ENCODE measurements at regions not wholly inside any gene's neighbourhood (a gene's known extent, or its start where the extent isn't known, plus 50 kb on each side); places are given as distances from the start of the nearest gene placed in this dataset.

DNA sequence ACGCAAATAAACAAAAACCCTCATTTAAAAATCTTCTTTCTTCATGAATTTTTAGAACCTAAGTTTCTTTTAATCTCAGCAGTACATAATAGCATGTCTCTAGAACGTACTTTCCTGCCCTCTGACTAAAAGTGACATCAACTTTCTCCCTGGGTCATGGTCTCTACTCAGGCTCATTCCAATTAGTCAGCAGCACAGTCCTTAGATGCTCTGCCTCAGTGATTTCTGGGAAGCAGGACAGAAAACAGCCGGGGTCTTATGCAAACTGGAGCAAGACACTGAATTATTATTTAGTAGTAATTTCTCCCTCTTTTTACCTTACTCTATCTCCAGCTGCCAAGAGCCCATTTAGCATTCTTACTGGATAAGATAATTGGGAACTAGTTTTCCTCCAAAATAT, 365.2 kb downstream of the TUSC7 start:
- no peak for DNase-seq (ENCODE audit: low read depth in 3 of 3)

DNA sequence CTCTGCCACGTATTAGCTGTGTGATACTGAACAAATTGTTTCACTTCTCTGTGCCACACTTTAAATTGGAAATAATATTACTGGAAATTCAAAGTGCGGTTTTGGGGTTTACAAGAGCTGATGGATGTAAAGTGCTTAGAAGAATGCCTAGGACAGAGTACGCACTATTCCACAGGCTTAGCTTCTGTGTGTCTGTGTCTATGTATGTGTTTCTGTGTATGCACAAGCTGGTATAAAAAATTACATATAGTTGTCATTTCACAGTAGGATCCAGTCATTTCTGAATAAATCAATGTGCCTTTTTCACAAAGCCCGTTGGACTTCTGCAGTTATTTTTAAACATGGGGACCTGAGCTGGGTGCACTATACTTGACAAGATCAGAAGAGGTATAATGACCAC, 370.4 kb downstream of the TUSC7 start:
- no peak for DNase-seq (ENCODE audit: low read depth in 3 of 3)

DNA sequence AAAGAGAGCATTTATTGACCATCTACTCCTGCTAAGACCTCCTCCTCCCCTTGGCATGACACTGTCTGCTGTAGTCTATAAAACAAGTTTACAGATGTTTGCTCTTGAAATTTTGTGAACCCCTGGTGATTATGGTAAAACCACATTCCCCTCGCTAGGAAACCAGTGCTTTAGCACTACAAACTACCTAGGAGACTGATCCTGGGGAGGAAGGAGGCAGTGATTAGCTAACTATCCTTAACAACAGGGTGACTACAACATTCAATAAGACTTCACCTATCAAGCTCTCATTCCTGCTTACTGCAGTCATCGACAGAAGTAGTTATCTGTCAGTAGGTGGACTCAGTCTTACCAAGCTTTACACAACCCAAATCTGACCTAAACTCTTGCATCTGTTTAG, 371.3 kb downstream of the TUSC7 start:
- DNase-seq (ENCODE audit: low read depth in 3 of 3), result no peak

DNA sequence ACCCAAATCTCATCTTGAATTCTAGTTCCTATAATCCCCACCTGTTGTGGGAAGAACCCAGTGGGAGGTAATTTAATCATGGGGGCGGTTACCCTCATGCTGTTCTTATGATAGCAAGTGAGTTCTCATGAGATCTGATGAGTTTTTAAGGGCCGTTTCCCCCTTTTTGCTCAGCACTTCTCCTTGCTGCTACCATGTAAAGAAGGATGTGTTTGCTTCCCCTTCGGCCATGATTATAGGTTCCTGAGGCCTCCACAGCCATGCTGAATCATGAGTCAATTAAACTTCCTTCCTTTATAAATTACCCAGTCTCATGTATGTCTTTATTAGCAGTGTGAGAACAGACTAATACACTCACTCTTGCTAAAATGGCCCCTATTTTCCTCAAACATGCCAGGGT, 374.7 kb downstream of the TUSC7 start:
- no peak for DNase-seq (ENCODE audit: low read depth in 3 of 3)

DNA sequence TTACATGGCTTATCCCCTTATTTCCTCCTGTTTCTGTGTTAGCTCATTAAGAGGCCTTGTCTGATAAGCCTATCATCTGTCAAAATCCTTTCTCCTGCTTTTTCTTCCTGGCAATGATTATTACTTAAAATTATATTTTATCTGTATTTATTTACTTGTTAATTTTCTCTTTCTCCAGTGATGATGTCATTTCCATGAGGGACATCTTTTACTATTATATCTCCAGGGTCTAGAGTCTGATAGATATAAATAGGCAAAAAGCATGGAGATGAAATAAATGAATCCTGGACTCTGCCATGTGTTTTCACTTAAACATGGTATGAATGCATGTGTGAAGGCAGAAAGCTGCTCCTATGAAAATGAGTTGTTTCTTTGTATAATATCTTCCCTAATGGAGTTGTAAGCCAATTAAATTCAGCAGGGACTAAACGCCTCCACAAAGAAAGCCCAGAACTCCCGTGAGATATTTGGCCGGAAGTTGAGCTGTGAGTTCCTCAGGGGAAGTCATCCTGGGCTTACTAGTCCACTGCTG, 375.2 kb downstream of the TUSC7 start:
- no peak for DNase-seq (ENCODE audit: low read depth in 3 of 3)

DNA sequence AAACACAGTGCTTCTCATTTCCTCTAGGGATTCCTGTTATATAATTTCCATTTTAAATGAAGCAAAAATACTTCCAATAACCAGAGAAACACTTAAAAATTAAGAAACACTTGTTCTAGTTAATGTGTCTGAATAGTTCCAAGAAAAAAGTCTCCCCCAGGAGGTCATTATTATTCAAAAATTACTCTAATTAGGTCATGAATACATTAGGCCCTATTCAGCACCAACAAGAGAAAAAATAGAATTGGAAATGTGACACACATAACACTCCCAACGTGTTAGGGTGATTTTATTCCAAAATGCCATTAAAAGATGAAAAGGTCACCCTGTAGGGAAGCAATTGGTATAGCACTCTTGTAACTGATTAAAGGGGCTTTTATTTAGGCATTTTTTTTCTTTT, 382.1 kb downstream of the TUSC7 start:
- DNase-seq (ENCODE audit: low read depth in 3 of 3), result no peak

DNA sequence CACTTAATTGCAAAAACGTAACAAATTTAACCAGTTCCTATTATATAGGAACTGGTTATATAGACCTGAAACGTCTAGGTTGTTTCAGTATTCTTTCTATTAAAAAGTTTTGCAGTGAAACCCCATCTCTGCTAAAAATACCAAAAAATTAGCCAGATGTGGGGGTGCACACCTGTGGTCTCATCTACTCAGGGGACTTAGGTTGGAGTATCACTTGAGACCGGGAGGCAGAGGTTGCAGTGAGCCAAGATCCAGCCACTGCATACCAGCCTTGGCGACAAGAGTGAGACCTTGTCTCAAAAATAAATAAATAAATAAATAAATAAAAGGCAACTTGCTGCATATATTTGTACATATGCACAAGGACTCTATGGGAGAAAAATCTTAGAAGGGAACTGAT, 387.0 kb downstream of the TUSC7 start:
- no peak for DNase-seq (ENCODE audit: low read depth in 3 of 3)

DNA sequence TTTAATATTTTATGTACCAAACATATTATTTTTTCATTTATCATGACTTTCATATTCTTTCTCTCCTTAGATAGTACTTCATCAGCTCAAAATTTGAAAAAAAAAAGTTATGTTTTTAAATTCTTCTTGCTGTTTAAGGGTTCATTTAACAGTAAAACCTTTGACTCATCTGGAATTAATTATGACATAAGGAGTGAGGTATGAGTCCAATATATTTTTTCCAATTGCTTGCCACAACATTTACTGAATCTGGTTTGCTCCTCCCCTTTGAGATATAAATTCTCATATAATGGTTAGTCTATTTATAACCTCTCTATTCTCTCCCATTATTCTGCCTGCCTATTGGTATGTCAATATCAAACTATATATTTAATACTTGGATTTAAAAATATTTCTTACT, 387.8 kb downstream of the TUSC7 start:
- DNase-seq (ENCODE audit: low read depth in 3 of 3), result no peak

DNA sequence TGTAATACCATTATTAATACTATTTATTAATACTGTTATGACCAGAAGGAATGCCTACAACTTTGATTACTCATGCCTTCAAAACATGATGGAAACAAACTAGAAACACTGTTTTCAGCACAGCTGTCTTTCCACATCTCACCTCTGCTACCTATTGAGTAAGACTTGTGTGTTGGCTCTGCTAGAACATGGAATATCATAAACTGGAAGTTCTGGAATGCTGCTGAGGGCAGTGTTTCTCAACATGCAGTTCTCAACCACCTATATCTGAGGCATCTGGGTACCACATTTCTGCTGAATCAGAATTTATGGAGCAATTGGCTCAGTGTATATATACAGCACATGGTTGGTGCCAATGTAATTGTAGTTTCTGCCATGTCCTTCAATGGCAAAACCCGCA, 392.1 kb downstream of the TUSC7 start:
- no peak for DNase-seq (ENCODE audit: low read depth in 3 of 3)

DNA sequence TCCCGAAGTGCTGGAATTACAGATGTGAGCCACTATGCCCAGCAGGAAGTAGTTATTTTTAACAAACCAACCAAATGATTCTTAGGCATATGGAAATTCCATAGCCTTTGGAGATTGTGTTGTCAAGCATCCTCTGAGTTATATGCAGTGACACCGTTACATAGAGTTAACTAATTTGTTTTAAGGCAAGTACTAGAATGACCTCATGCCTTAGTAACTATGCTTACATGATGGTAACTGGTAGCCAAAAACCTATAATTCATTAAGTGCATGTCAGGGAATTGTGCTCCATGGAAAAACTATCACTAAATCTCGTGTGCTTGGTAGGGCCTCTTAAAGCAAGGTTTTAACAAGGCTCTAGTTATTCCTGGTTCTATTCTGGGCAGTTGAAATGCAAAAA, 392.8 kb downstream of the TUSC7 start:
- no peak for DNase-seq (ENCODE audit: low read depth in 3 of 3)

DNA sequence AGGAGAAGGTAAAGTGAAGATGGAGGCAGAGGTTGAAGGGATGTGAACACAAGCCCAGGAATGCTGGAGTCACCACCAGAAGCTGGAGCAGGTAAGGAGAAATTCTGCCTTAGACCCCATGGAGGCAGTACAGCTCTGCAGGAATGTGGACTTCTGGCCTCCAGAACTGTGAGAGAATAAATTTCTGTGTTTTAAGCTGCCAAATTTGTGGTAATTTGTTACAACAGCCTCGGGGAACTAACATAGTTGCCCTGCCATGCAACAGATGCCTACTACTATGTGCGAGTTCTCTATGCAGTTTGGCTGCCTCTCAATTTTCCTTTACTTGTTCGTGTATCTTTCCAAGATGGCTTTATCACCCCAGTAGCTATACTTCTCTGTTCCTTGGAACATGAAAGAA, 394.1 kb downstream of the TUSC7 start:
- no peak for DNase-seq (ENCODE audit: low read depth in 3 of 3)

DNA sequence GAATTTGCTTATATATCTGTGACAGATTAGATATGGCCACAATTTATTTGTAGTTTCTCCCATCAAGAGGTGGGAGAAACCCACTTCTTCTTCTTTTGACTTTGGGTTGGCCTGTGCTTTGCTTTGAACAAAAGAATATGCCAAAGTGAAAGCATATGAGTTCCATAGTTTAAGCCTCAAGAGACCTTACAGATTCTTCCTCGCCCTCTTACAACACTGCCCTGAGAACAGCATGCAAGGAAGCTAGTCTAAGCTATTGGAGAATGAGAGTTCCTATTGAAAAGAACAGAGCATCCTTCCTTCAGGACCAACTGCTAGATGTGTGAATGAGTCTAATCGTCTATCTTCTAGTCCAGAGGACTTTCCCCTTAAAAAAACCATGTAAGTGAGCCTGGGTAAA, 394.8 kb downstream of the TUSC7 start:
- DNase-seq (ENCODE audit: low read depth in 3 of 3), result no peak

DNA sequence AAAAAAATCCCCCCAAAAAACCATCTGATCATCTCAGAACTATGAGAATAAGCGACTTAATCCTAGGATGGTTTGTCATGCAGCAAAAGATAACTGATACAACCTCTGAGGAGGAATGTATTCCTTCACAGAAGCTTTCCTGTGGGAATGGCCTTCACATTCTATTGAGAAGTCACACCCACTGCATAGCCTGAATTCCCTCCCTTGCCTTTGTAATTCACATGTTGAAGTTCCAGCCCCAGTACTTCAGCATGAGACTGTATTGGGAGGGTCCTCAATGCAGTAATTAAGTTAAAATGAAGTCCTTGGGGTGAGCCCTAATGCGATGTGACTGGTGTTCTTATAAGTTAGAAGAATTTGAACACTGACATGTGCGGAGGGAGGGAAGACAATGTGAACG, 395.2 kb downstream of the TUSC7 start:
- no peak for DNase-seq (ENCODE audit: low read depth in 3 of 3)

DNA sequence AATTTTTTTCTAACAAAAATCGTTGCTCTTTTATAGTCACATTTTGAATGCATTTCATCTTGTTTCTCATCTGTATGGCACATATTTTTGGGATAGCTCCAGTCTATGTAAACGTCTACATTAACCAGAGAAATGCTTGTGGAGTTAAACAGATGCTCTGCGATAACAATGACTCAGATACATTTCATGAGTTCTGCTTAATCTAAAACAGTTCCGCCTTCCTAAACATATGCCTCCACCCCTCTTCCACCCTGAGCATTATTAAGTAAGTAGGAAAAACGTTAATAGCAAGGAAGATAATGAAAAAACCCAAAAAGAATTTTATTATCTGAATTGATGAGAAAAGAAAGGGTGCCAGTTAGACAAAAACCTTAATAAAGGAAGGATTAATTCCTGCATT, 396.1 kb downstream of the TUSC7 start:
- DNase-seq (ENCODE audit: low read depth in 3 of 3), result no peak

DNA sequence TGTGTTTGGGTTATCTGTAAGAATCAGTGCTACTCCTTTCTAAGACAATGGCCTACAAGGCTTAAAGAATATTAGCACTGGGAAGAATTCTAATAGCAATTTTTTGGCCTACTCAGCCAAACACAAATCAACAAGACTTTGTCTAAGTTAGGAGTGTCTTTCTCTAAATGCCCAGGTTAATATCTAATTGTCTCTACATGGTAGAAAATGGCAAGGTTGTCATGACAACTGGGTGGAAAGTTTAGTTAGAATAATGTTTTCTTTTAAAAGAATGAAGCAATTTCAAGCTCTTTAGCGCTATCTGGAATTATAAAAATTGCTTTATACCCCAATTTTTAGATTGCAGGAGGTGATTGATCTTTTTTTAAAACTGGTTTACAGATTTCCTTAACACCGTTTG, 396.8 kb downstream of the TUSC7 start:
- no peak for DNase-seq (ENCODE audit: low read depth in 3 of 3)

DNA sequence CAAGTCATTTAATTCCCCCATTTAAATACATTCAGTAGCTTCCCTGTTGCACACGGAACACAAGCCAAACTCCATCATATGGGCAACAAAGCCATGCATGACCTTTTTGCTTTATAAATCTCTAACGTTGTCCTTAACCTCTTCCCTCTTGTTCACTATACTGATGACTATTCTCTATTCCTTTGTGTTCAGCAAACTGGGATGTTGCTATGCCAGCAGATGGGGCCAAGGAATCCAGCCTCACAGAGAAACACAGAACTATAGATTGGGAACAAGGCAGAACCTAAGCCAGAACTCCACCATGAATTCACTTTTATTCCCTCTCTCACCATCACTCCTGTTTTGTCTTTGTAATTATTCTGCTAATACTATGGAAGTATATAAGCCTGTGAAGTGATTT, 398.4 kb downstream of the TUSC7 start:
- DNase-seq (ENCODE audit: low read depth in 3 of 3), result no peak

DNA sequence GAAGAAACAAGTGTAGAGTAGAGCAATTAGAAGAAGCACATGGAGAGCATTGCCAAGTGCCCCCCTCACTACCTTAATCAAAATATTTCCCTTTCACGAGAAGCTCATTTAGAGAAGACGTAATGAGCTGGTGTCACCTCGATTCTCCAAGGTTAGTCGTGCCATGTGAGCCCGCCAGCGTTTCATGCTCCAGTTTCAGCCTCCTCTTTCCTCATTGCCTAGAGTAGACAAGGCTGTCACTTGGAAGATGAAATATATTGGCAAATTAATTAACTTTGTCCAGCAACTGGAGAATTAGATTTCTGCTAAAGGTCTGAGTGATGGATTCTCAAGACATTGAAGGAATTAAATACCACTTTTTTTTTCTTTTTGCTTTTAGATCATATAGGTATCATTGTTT, 399.6 kb downstream of the TUSC7 start:
- DNase-seq (ENCODE audit: low read depth in 3 of 3), result no peak

DNA sequence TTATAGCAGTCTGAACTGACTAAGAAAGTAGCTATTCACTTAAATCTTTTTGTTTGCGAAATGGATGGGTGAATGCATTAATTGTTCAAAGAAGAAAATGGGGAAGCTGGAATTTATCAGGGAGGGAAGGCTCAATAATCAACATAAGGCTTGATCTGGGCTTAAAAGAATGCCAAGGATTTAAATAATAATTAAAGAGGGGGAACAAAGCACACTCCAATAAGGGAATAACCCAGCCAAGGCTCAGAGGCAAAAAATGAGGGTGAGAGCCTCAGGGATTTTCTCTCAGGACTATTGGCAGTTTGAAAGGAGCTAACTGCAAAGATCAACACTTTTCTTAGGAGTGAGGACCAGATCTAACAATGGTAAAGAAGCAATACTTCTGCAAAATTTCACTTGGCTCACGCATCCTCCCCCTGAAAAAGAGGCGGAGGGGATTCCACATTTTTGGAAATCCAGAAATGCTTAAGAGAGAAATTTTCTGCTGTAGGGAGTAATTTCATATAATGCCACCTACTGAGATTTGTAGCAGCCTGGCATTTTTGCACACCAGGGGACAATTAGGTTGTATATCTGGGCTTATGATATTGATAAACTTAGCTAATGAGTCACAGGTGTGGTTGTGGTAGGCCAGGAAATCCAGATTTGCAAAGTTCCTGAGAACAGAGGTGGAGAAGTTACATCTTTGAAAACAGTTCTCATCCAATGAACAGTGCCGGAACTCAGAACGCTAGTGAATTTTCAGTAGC, 405.1 kb downstream of the TUSC7 start:
- no peak for DNase-seq (ENCODE audit: low read depth in 3 of 3)

DNA sequence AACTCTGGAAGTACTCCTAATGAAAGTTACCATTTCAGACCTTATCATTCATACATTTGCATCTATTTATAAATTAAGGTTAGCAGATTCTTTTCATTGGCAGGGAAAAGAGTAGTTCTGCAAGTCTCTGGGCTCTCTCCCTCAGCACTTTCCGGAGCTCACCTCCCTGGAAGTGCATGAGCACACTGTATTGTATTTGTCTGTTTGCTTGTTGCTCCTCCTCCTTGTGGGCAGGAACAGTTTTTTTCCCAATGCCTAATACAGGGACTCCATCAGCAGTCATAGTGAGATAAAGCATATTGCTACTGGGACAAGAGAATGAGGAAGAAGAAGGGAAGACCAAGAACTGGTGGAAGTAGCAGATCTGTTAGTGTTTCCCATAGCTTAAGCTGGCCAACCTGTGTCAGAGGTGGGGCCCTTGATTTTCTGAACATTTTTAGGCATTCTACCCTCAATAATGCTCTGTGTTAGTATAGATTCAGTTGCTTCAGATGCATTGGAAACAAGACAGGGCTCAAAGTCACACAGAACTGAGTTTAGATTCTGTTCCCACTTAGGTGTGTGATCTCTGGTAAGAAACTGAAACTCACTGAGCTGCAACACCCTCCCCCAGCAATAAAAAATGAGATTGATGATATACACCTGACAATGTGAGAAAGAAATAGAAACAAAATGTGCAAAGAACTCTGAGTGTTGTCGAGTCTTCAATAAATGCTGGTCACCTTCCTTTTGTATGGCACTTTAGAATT, 407.8 kb downstream of the TUSC7 start:
- DNase-seq (ENCODE audit: low read depth in 3 of 3), result no peak

DNA sequence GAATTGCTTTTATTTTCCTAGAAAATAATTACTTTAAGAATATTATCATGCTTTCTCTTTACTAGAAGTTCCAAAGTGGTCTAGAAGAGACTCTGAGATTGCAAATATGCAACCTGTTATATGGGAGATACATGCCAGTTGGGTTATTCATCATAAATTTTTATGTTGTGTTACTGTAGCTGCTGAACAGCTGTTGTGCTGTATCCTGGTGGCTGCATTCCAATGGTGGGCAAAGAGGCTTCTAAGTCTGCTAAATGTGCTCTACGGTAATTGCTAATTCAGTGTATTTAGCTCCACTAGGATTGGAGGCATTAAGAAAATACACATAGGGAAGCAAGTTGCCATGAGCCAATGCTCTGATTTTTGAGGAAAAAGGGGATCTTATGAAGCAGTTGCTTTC, 409.0 kb downstream of the TUSC7 start:
- no peak for DNase-seq (ENCODE audit: low read depth in 3 of 3)

DNA sequence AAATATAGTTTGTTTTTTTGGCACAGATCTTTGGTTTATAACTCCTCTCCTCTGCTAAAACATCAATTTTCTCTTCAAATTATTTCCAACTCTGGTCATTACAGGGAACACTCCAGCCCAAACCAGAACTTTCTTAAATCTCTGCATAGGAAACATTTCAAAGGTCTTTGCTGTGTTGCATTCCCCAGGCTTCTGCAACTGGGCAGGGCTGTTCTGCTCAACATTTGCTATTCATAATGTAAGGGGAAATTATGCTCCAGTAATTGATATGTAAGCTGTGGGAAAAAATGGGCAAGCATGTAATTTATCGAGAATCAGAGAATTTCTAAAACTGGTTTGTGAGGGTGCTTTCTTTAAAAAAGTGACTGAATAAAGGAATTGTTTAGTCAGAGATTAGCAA, 410.4 kb downstream of the TUSC7 start:
- DNase-seq (ENCODE audit: low read depth in 3 of 3), result no peak

DNA sequence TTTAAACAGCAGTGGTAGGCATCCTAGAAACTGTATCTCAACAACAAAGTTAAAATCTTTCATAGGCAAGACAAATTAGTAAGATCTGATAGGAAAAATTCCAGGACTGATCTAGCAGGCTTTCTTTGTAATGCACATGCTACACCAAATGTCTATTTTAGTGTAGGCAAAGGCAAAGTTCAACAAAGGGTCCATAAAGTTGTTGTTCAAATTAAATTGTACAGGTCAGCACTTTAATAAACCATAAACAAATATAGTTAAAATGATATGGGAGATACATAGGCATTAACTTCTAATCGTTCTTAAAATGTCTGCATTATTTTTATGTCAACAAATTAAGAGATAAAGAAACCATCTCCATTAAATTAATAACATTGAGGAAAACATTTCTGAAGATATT, 413.0 kb downstream of the TUSC7 start:
- DNase-seq (ENCODE audit: low read depth in 3 of 3), result no peak

DNA sequence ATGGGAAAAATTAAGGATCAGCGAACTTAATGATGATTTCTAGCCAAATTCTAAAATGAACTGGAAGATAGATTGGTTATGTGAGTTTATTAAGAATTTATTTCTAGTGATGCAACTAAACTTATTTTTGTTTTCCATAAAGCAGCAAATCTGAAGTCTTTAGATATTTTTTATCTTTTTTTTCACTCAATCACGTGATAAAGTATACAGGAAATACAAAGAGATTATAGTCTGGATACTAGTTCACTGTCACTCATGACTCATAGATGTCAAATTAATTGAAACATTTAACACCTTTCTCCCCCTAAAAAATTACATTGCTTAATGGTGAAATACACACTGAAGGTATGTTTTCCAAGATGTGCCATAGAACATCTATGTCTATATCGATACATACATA, 416.9 kb downstream of the TUSC7 start:
- no peak for DNase-seq (ENCODE audit: low read depth in 3 of 3)
